NCI-H345 treated with DMSO at 0.1 percent for 48 hours (cell line): ENCODE measurements at regions not wholly inside any gene's neighbourhood (a gene's known extent, or its start where the extent isn't known, plus 50 kb on each side); places are given as distances from the start of the nearest gene placed in this dataset.
"Not testable (repeated sequence)": the region's sequence is repeated elsewhere in the genome, so short reads cannot be mapped to it uniquely, and the experiment has no call there.

ENCODE experiments used
- DNase-seq: peaks from one replicate; lab custom pipeline; 2025; ENCODE audit not compliant: unreplicated experiment; lab: John Stamatoyannopoulos, UW

DNA sequence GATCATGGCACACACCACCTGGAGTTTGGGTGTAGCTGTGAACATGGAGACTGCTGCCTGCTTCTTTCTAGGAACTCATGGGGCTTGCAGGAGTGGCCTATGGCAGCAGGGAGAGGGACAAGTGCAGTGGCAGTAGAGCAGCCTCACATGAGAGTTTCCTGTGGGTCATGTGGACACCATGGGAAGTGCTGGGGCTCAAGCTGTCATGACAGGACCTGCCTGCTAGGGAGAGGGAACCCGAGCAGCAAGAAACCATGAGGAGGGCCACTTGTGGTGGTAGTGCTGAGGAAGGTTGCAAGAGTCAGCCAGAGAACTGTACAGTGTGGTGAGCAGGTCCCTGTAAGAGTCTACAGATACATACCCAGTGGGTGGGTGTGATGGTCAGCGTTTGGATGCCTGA is 73.8 kb upstream of the MRPS22 start:
- no peak for DNase-seq

- not testable (repeated sequence) for DNase-seq
These were observed 73.2 kb upstream of the MRPS22 start for GRCh38 chr3:139270652-139271051.

GRCh38 chr3:139280027-139280671 is 63.7 kb upstream of the MRPS22 start:
- DNase-seq, result no peak

- DNase-seq, result no peak
These were observed 62.7 kb upstream of the MRPS22 start for GRCh38 chr3:139281096-139281495.

- no peak for DNase-seq
These were observed 62.2 kb upstream of the MRPS22 start for GRCh38 chr3:139281522-139282196.

DNA sequence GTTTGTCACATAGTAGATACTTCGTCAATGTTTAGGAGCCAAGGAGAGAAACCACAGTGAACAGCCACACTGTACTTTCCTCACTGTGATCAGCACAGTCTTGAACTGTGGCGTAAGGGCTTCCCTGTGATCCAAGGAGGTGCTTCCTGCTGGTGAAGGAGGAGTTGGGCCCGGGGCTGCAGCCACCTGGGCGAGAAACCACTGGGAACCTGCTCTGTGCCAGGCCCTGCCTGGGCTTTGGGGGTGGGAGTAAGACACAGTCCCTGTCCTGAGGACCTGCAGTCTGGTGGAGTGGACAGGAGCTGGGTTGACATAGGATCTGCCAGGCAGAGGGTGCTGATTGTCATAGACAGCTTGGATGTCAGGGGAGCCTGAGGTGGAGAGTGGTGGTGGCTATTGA is 60.5 kb upstream of the MRPS22 start:
- no peak for DNase-seq

GRCh38 chr3:139284221-139284620 is 59.6 kb upstream of the MRPS22 start:
- no peak for DNase-seq

GRCh38 chr3:139285691-139286090 is 58.1 kb upstream of the MRPS22 start:
- DNase-seq, result no peak

GRCh38 chr3:139286241-139286640 is 57.6 kb upstream of the MRPS22 start:
- DNase-seq, result no peak

DNA sequence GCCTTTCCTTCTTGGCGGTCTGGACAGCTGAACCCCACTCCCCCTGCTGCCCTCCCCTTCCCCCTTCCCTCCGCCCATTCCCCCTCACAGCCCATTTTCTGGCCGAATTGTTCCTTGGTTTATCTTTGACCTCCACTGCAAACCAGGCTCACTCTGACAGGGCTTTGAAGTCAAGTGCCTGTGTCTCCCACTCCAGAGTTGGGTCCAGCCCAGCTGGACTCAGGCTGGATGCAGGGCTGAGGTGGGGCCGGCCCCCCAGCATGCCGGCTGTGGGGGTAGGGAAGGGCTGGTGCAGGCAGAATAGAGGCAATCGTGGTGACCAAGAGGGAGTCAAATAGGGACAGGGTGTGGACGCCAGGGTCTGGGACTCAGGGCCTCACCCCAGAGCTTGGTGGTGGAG is 57.0 kb upstream of the MRPS22 start:
- DNase-seq, result no peak

- DNase-seq, result no peak
These were observed 56.3 kb upstream of the MRPS22 start for GRCh38 chr3:139287557-139287956.

GRCh38 chr3:139288266-139288821 is 55.5 kb upstream of the MRPS22 start:
- no peak for DNase-seq

GRCh38 chr3:139289860-139290524 is 53.8 kb upstream of the MRPS22 start:
- no peak for DNase-seq

- no peak for DNase-seq
These were observed 52.4 kb upstream of the MRPS22 start for GRCh38 chr3:139291276-139292051.

GRCh38 chr3:139292192-139292591 is 51.6 kb upstream of the MRPS22 start:
- no peak for DNase-seq

- DNase-seq, result no peak
These were observed 50.8 kb upstream of the MRPS22 start for GRCh38 chr3:139292711-139293664.

DNA sequence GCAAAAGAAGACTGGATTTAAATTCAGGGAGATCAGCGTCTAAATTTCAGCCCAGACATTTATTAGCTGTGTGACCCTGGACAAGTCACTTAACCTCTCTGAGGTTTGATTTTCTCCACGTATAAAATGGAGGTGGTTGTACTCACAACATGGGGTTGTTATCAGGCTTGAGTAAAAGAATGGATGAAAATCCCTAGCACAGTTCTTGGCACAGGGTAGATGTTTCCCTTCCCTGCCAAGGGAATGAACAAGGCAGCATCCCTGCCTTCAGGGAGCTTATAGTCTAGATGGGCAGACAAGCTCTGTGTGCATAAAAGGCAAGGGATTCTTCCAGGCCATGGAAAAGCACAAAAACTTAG is 50.2 kb upstream of the MRPS22 start:
- DNase-seq, result no peak
